ENCODE measurements at regions not wholly inside any gene's neighbourhood (a gene's known extent, or its start where the extent isn't known, plus 50 kb on each side); places are given as distances from the start of the nearest gene placed in this dataset.

DNA sequence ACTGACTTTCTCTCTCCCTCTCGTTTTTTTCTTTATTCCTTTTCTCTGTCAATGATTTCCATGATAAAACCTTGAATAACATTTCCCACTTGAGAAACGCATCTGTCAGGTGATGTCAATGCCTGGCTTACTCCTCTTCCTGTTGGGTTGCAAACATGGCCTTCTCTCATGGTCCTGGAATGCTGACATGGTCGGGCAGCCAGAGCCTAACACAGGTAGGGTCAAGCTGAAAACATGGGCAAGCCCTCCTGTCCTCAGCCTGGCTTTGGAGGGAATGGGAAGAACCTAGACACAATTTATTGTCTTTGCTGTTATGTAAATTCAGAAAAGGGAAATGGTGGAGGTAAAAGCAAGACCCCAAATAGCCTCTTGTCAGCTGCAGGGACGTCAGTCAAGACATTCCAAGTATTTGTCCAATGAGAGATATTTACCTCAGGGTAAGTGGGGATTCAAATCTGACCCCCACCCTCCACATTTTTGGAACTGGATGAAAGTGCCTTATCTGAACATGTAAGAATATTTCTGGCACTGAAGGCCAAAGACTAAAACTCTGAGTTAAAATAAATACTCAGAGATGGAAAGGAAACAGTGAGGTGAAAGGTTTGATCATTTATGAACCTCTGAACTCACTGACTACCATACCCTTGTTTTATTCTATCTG, 473.8 kb downstream of the SPRY1 start:
- no peak for DNase-seq
- TF ChIP-seq GATA1 (IDR thresholded peaks at IDR 0.05; ENCODE audit: low read depth, low read length) (no peak), POLR2A (IDR thresholded peaks at IDR 0.05; ENCODE audit: low read length) (no peak)

DNA sequence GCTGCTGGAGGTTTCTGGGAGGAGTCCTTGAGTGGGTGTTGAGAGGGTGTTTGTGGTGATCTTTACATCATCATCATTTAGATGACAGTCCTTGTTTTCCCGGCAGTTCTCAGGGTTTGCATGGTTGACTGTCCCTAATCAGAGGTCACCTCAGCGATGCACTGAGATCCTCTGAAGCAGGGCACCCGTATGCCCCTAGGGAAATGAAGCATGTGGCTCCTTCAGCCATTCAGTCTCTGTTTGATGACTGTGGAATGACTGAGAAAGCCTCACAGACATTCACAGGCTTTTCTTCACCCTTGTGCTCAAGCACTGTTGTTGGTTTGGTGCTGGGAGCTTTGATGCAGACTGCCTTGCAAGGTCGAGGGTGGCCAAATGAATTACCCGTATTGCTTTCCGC, 474.7 kb downstream of the SPRY1 start:
- TF ChIP-seq GATA1 (IDR thresholded peaks at IDR 0.05; ENCODE audit: low read depth, low read length), result no peak
- DNase-seq, result no peak

DNA sequence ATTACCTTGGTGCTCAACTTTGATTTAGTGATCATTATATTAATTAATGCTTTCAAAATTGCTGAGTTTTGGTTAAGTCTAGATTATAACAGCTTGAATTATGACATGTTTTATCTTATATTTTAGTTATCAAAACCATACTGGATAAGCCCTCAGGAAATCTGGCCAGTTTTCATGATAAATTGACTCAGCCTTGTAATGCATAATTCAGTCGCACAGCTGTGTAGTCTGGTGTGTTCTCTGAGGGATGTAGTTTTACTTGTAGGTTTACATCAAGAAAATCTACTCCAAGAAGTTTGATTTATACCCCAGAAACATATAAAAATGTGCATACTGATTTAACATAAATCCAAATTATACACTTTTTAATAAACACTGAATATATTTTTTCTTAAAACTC, 477.5 kb downstream of the SPRY1 start:
- no peak for DNase-seq
- TF ChIP-seq GATA1 (IDR thresholded peaks at IDR 0.05; ENCODE audit: low read depth, low read length), result no peak

GRCh38 chr4:123876143-123876542, 479.5 kb downstream of the SPRY1 start:
- TF ChIP-seq POLR2A (IDR thresholded peaks at IDR 0.05; ENCODE audit: low read length) (no peak), GATA1 (IDR thresholded peaks at IDR 0.05; ENCODE audit: low read depth, low read length) (no peak)

GRCh38 chr4:123876671-123877101, 480.1 kb downstream of the SPRY1 start:
- DNase-seq, result no peak
- TF ChIP-seq POLR2A (IDR thresholded peaks at IDR 0.05; ENCODE audit: low read length), result no peak
- TF ChIP-seq GATA1 (IDR thresholded peaks at IDR 0.05; ENCODE audit: low read depth, low read length), result no peak

More at GRCh38 chr4:123876143-123876542, 479.5 kb downstream of the SPRY1 start:
- no peak for DNase-seq

- no peak for DNase-seq
Measured at GRCh38 chr4:123877551-123877950, 481.0 kb downstream of the SPRY1 start.

DNA sequence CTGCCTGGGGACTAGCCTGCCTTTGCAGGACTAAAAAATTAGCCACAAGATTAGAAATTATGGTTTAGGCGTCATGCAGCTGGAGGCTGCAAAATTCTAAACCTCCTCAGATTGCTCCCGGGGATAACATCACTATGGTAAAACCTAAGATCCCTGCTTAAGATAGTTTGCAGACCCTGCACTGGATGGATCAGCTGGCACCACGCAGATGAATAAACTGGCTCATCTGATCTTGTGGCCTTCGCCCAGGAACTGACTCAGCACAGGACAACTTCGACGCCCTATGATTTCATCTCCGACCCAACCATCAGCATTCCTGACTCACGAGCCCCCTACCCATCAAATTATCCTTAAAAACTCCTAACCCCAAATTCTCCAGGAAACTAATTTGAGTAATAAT, 482.4 kb downstream of the SPRY1 start:
- TF ChIP-seq POLR2A (IDR thresholded peaks at IDR 0.05; ENCODE audit: low read length) (no peak), GATA1 (IDR thresholded peaks at IDR 0.05; ENCODE audit: low read depth, low read length) (no peak)
- DNase-seq, result no peak

More at GRCh38 chr4:123877551-123877950, 481.0 kb downstream of the SPRY1 start:
- TF ChIP-seq GATA1 (IDR thresholded peaks at IDR 0.05; ENCODE audit: low read depth, low read length) (no peak), POLR2A (IDR thresholded peaks at IDR 0.05; ENCODE audit: low read length) (no peak)

GRCh38 chr4:123880631-123881030, 484.0 kb downstream of the SPRY1 start:
- DNase-seq, result no peak

DNA sequence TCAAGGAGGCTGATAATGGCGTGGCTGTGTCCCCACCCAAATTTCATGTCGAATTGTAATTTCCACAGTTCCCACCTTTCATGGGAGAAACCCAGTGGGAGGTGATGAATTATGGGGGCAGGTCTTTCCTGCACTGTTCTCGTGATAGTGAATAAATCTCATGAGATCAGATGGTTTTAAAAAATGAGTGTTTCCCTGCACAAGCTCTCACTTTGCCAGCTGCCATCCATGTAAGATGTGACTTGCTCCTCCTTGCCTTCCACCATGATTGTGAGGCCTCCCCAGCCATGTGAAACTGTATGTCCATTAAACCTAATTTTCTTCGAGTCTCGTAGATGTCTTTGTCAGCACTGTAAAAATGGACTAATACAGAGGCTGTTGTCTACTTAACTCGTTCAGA, 488.3 kb downstream of the SPRY1 start:
- DNase-seq, result no peak
- TF ChIP-seq POLR2A (IDR thresholded peaks at IDR 0.05; ENCODE audit: low read length) (no peak), GATA1 (IDR thresholded peaks at IDR 0.05; ENCODE audit: low read depth, low read length) (no peak)

More at GRCh38 chr4:123880631-123881030, 484.0 kb downstream of the SPRY1 start:
- no peak for TF ChIP-seq POLR2A (IDR thresholded peaks at IDR 0.05; ENCODE audit: low read length)
- TF ChIP-seq GATA1 (IDR thresholded peaks at IDR 0.05; ENCODE audit: low read depth, low read length), result no peak

- TF ChIP-seq GATA1 (IDR thresholded peaks at IDR 0.05; ENCODE audit: low read depth, low read length) (no peak), POLR2A (IDR thresholded peaks at IDR 0.05; ENCODE audit: low read length) (no peak)
- DNase-seq, result no peak
Measured at GRCh38 chr4:123889507-123889906, 492.9 kb downstream of the SPRY1 start.

- TF ChIP-seq POLR2A (IDR thresholded peaks at IDR 0.05; ENCODE audit: low read length) (no peak), GATA1 (IDR thresholded peaks at IDR 0.05; ENCODE audit: low read depth, low read length) (no peak)
- no peak for DNase-seq
Measured at GRCh38 chr4:123890889-123891288, 494.3 kb downstream of the SPRY1 start.

GRCh38 chr4:123891881-123892280, 495.3 kb downstream of the SPRY1 start:
- no peak for DNase-seq
- TF ChIP-seq POLR2A (IDR thresholded peaks at IDR 0.05; ENCODE audit: low read length) (no peak), GATA1 (IDR thresholded peaks at IDR 0.05; ENCODE audit: low read depth, low read length) (no peak)

DNA sequence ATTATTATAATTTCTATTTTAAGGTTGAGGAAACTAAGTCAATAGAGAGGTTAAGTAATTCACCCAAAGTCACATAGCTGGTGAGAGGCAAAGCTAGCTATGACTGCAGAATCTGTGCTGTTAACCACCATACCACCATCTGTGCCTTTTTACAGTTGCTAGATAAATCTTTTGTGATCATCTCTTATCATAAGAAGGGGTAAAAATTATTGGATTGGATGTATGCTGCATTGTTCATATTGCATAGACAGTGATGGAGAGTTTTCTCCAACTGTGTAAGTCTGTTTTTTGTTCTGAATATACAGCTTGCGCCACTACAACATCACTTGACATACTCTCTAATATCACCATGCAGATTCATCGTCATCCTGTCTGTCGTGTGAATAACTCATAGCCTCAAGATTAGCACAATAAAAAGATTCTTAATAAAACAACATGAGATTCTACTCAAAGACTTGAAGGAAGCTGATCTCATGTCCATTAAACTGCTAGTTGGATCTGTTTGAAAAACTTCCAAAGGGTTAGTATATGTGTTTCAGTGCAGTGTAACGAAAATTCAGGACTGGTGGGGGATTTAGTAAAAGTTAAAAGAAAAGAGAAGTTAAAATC, 495.9 kb downstream of the SPRY1 start:
- TF ChIP-seq GATA1 (IDR thresholded peaks at IDR 0.05; ENCODE audit: low read depth, low read length), result no peak
- TF ChIP-seq POLR2A (IDR thresholded peaks at IDR 0.05; ENCODE audit: low read length), result no peak
- DNase-seq, result no peak

- TF ChIP-seq GATA1 (IDR thresholded peaks at IDR 0.05; ENCODE audit: low read depth, low read length), result no peak
- TF ChIP-seq POLR2A (IDR thresholded peaks at IDR 0.05; ENCODE audit: low read length), result no peak
- DNase-seq, result no peak
Measured at GRCh38 chr4:123893011-123893981, 496.7 kb downstream of the SPRY1 start.

All from erythroblast (primary cell).